ENCODE measurements at regions not wholly inside any gene's neighbourhood (a gene's known extent, or its start where the extent isn't known, plus 50 kb on each side); places are given as distances from the start of the nearest gene placed in this dataset.
"Not testable (repeated sequence)": the region's sequence is repeated elsewhere in the genome, so short reads cannot be mapped to it uniquely, and the experiment has no call there.

GRCh38 chr6:85236636-85237035, 213.2 kb upstream of the NT5E start:
- no peak overlapping the region for H3K4me3 ChIP-seq (ENCODE audit: low read depth, low read length)
- TF ChIP-seq, protein P1, sequence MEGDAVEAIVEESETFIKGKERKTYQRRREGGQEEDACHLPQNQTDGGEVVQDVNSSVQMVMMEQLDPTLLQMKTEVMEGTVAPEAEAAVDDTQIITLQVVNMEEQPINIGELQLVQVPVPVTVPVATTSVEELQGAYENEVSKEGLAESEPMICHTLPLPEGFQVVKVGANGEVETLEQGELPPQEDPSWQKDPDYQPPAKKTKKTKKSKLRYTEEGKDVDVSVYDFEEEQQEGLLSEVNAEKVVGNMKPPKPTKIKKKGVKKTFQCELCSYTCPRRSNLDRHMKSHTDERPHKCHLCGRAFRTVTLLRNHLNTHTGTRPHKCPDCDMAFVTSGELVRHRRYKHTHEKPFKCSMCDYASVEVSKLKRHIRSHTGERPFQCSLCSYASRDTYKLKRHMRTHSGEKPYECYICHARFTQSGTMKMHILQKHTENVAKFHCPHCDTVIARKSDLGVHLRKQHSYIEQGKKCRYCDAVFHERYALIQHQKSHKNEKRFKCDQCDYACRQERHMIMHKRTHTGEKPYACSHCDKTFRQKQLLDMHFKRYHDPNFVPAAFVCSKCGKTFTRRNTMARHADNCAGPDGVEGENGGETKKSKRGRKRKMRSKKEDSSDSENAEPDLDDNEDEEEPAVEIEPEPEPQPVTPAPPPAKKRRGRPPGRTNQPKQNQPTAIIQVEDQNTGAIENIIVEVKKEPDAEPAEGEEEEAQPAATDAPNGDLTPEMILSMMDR (IDR thresholded peaks at IDR 0.05; ENCODE audit: borderline replicate concordance, insufficient read depth, low read depth, low read length) = no peak

DNA sequence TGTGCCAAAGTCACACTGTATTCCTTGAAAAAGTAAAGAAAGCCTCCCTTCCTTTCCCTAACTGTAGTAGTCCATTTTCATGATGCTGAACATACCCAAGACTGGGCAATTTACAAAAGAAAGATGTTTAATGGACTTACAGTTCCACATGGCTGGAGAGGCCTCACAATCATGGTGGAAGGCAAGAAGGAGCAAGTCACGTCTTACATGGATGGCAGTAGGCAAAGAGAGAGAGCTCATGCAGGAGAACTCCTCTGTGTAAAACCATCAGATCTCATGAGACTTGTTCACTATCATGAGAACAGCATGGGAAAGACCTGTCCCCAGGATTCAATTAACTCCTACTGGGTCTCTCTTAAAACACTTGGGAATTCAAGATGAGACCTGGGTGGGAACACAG, 222.5 kb upstream of the NT5E start:
- H3K4me3 ChIP-seq (ENCODE audit: low read depth, low read length) = not testable (repeated sequence)

GRCh38 chr6:85212794-85213193, 237.1 kb upstream of the NT5E start:
- not testable (repeated sequence) for H3K4me3 ChIP-seq (ENCODE audit: low read depth, low read length)

- H3K4me3 ChIP-seq (ENCODE audit: low read depth, low read length) = no peak overlapping the region
- TF ChIP-seq, protein P1 (IDR thresholded peaks at IDR 0.05; ENCODE audit: borderline replicate concordance, insufficient read depth, low read depth, low read length) = no peak
Observed at GRCh38 chr6:85195243-85195642, 254.6 kb upstream of the NT5E start.

DNA sequence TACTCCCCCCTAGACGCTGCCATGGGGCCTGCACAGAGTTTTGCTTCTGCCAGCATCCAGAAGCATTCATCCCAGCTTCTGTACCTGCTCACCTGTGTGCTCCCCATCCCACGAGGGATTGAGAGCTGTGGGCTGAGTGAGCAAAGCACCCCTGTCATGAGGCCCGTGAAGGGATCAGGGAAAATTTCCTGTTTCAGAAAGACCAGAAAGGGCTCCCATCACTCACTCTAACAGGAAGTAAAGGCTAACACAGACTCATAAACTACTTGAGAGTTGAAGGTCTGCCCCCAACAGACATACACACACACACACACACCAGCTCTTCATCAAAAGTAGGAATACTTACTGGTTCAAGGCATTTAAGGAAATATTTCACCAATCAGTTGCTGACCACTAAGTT, 256.5 kb upstream of the NT5E start:
- TF ChIP-seq, protein P1 (IDR thresholded peaks at IDR 0.05; ENCODE audit: borderline replicate concordance, insufficient read depth, low read depth, low read length) = no peak
- H3K4me3 ChIP-seq (ENCODE audit: low read depth, low read length) = no peak overlapping the region

GRCh38 chr6:85192596-85192995, 257.3 kb upstream of the NT5E start:
- H3K4me3 ChIP-seq (ENCODE audit: low read depth, low read length) = no peak overlapping the region
- TF ChIP-seq, protein P1 (IDR thresholded peaks at IDR 0.05; ENCODE audit: borderline replicate concordance, insufficient read depth, low read depth, low read length) = no peak

GRCh38 chr6:85192186-85192585, 257.7 kb upstream of the NT5E start:
- no peak overlapping the region for H3K4me3 ChIP-seq (ENCODE audit: low read depth, low read length)
- TF ChIP-seq, protein P1 (IDR thresholded peaks at IDR 0.05; ENCODE audit: borderline replicate concordance, insufficient read depth, low read depth, low read length) = no peak

GRCh38 chr6:85191656-85192055, 258.2 kb upstream of the NT5E start:
- H3K4me3 ChIP-seq (ENCODE audit: low read depth, low read length) = no peak overlapping the region
- TF ChIP-seq, protein P1 (IDR thresholded peaks at IDR 0.05; ENCODE audit: borderline replicate concordance, insufficient read depth, low read depth, low read length) = no peak
